ENCODE measurements at regions not wholly inside any gene's neighbourhood (a gene's known extent, or its start where the extent isn't known, plus 50 kb on each side); places are given as distances from the start of the nearest gene placed in this dataset.

- Histone ChIP-seq H3K4me3 (no peak overlapping the region), H3K27me3 (ENCODE audit: control insufficient read depth in 2 of 2, insufficient read depth in 2 of 2, low read length in 2 of 2) (no peaks in the 10 kb centered on the region; a peak in 1 of 5 replicates), H3K79me2 (ENCODE audit: control insufficient read depth, insufficient read depth, low read length) (no peaks in the 10 kb centered on the region), H3K27ac (ENCODE audit: extremely low read depth, low read depth, low read length) (no peak overlapping the region), H3K9me3 (replicated peaks; ENCODE audit: control insufficient read depth, insufficient read depth, low read depth, low read length) (no peaks in the 10 kb centered on the region), H4K20me1 (replicated peaks; ENCODE audit: control insufficient read depth, insufficient read depth, low read length) (no peaks in the 10 kb centered on the region), H3K36me3 (ENCODE audit: control insufficient read depth, insufficient read depth, low read length) (no peaks in the 10 kb centered on the region), H3K9me1 (ENCODE audit: control insufficient read depth, insufficient read depth, low read length) (no peaks in the 10 kb centered on the region), H3K4me2 (ENCODE audit: insufficient read depth, low read length) (no peak overlapping the region), H3K9ac (ENCODE audit: insufficient read depth in 1 of 2, low read depth in 2 of 2, low read length in 2 of 2) (no peak overlapping the region), H2AFZ (ENCODE audit: low read depth, low read length) (no peak overlapping the region), H3K4me1 (replicated peaks in 1 of 2; ENCODE audit: control insufficient read depth in 2 of 2, insufficient read depth in 2 of 2, low read length in 2 of 2) (no peaks in the 10 kb centered on the region)
- intact Hi-C loops (cut with micrococcal nuclease) (no loop called here), in situ Hi-C loops (cut with MboI) (no loop called here)
- DNase-seq (ENCODE audit: extremely low read depth in 1 of 4, low spot score in 3 of 4), result no peak
- WGBS (ENCODE audit: insufficient coverage, low coverage, missing lambda C conversion rate), result 2% methylated on average over 3 of the region's 3 CpGs
- BruUV-seq (replicated peaks), result no TSS peak
- ChIA-PET CTCF (ENCODE audit: low intra/inter-chr PET ratio) (no interaction called here), POLR2A (no interaction called here)
- no peak for TF ChIP-seq TGIF2 (CRISPR knock-in tag; IDR thresholded peaks at IDR 0.05)
- TF ChIP-seq ZNF77 (CRISPR knock-in tag; IDR thresholded peaks at IDR 0.05), result no peak
- TF ChIP-seq NRF1 (conservative IDR thresholded peaks at IDR 0.05 in 1 of 2, IDR thresholded peaks at IDR 0.05 in 1 of 2), result no peak
- TF ChIP-seq SMAD4 (CRISPR knock-in tag; conservative IDR thresholded peaks at IDR 0.05), result no peak
- no peak for TF ChIP-seq KDM1A (IDR thresholded peaks at IDR 0.05)
- no peak for TF ChIP-seq LCOR (CRISPR knock-in tag; IDR thresholded peaks at IDR 0.05)
- no peak for TF ChIP-seq BMI1 (IDR thresholded peaks at IDR 0.05; ENCODE audit: low read length)
- TF ChIP-seq ZNF696 (CRISPR knock-in tag; conservative IDR thresholded peaks at IDR 0.05), result no peak
- no peak for TF ChIP-seq GATAD2B (IDR thresholded peaks at IDR 0.05; ENCODE audit: borderline replicate concordance)
- TF ChIP-seq MTA2 (IDR thresholded peaks at IDR 0.05; ENCODE audit: low read depth), result no peak
- TF ChIP-seq NR4A1 (CRISPR knock-in tag; IDR thresholded peaks at IDR 0.05), result no peak
- TF ChIP-seq NR4A1 (tag; IDR thresholded peaks at IDR 0.05), result no peak
- no peak for TF ChIP-seq POLR3G (IDR thresholded peaks at IDR 0.05; ENCODE audit: extremely low read depth, insufficient read length, insufficient replicate concordance)
- ATAC-seq, result no peak
- FAIRE-seq, result no peak
Measured at GRCh38 chr5:159552751-159553150, 222.5 kb upstream of the IL12B start.
